Skeletal muscle cell (primary cell): ENCODE measurements at regions not wholly inside any gene's neighbourhood (a gene's known extent, or its start where the extent isn't known, plus 50 kb on each side); places are given as distances from the start of the nearest gene placed in this dataset.
"Not testable (repeated sequence)": the region's sequence is repeated elsewhere in the genome, so short reads cannot be mapped to it uniquely, and the experiment has no call there.

Experiments
- DNase-seq: peaks from one replicate; pipeline ENCODE4 v3.0.0-alpha.2; 2010; ENCODE audit warnings: low read depth
- H3K4me3 ChIP-seq: 2 replicates; pipeline ENCODE4 v1.5.1; 2011; ENCODE audit warnings: low read depth, mild to moderate bottlenecking, control low read depth, low read length, moderate library complexity

DNA sequence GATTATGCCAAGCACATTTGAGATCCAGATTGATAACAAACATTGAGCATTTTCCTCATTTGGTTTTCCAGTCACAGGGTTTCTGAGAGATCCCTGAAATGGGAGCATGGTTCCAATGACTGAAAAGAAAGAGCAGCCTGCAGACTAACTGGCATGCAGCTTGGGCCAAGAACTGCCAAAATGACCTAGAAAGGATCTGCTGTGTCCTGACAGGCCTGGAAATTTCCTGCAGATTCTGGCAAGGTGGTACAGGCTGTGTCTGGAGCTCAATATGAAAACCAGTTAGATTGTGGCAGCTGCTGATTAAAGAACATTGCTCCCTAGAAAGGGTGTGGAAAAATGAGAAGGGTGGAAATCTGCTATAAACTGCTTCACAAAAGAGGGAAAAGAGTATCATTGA is 417.3 kb downstream of the IPO8 start:
- no peak overlapping the region for H3K4me3 ChIP-seq
- no peak for DNase-seq

DNA sequence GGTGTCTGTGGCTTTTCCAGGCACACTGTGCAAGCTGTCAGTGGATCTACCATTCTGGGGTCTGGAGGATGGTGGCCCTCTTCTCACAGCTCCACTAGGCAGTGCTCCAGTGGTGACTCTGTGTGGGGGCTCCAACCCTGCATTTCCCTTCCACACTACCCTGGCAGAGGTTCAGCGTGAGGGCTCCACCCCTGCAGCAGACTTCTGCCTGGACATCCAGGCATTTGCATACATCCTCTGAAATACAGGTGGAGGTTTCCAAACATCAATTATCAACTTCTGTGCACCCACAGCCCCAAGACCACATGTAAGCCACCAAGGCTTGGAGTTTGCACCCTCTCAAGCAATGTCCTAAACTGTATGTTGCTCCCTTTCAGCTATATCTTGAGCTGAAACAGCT is 423.2 kb downstream of the IPO8 start:
- H3K4me3 ChIP-seq = not testable (repeated sequence)

DNA sequence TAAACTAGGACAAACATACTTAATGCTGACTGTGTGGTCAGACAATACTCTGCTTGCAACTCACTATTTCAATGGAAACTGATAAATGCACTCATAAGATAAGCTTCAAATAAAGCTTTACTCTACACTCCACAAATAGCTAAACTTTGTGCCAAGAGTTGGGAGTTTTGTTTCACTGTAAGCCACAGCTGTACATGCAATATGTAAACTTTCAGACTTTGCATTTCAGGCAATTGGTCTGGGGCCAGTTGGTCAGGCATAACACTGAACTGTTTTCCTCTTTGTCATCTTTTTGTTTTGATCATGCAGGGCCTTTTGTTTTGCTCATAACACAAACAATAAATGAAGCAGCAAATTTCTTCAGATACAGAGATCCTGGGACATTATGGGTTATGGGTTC is 426.2 kb downstream of the IPO8 start:
- no peak overlapping the region for H3K4me3 ChIP-seq

More for the DNA sequence above, 423.2 kb downstream of the IPO8 start:
- DNase-seq = not testable (repeated sequence)

GRCh38 chr12:30268041-30268440 is 427.6 kb downstream of the IPO8 start:
- H3K4me3 ChIP-seq = no peak overlapping the region
- DNase-seq = no peak

More for the DNA sequence above, 426.2 kb downstream of the IPO8 start:
- no peak for DNase-seq

- no peak for DNase-seq
- H3K4me3 ChIP-seq = no peak overlapping the region
Measured at GRCh38 chr12:30263434-30263833, 432.2 kb downstream of the IPO8 start.

- no peak overlapping the region for H3K4me3 ChIP-seq
- no peak for DNase-seq
Measured at GRCh38 chr12:30257618-30258017, 438.1 kb downstream of the IPO8 start.

- no peak overlapping the region for H3K4me3 ChIP-seq
- no peak for DNase-seq
Measured at GRCh38 chr12:30251546-30251945, 444.1 kb downstream of the IPO8 start.

DNA sequence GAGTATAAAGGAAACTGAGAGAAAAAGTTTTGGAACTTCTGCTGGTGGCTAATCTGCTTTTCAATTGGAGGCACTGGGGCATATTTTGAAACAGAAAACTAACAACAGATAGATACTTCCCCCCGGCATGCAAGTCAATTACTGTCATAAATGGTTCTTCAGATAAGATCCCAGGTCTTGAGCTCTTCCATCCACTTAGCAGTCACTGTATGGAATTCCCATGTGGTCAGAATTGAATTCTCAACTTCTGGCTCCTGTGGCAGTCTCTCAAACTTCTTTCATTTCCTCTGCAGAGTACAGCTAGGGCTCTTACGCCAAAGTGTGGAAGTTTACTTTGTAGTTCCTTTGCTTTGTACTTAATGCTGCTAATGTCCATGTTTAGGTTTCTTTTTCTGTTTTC is 452.2 kb downstream of the IPO8 start:
- no peak for DNase-seq
- no peak overlapping the region for H3K4me3 ChIP-seq

DNA sequence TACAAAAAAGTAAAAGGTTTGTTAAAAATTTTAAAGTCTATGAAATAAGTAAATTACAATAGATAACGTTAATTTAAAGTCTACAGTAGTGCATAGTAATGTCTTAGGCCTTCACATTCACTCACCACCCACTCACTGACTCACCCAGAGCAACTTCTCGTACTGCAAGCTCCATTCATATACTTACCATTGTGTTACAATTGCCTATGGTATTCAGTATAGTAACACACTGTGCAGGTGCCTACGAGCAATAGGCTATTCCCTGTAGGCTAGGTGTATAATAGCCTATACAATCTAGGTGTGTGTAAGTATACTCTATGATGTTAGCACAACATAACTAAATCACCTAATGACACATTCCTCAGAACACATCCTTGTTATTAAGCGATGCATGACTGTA is 435.3 kb upstream of the TMTC1 start:
- no peak for DNase-seq
- H3K4me3 ChIP-seq = no peak overlapping the region

- no peak overlapping the region for H3K4me3 ChIP-seq
- no peak for DNase-seq
Measured at GRCh38 chr12:30218073-30218472, 434.3 kb upstream of the TMTC1 start.

GRCh38 chr12:30213166-30213565 is 429.4 kb upstream of the TMTC1 start:
- no peak overlapping the region for H3K4me3 ChIP-seq
- DNase-seq = no peak

GRCh38 chr12:30211743-30212142 is 428.0 kb upstream of the TMTC1 start:
- H3K4me3 ChIP-seq = no peak overlapping the region
- no peak for DNase-seq

DNA sequence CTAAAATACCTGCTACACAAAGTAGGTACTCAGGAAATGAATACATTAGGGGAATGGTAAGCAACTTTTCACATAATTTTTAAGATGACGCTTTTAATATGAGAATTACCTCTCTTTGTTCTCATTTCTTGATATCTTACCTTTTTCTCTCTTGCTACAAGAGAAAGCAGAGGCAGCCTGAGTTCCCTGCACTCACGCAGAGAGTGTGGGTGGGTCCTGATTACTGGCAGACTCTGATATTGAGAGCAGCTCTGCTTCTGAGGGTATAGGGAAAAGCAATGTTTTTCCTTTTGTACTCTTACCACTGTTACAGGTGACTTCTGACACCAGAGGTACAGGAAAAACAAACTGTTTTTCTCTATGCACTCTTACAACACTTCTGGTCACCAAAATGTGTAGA is 420.2 kb upstream of the TMTC1 start:
- H3K4me3 ChIP-seq = no peak overlapping the region
- DNase-seq = no peak

DNA sequence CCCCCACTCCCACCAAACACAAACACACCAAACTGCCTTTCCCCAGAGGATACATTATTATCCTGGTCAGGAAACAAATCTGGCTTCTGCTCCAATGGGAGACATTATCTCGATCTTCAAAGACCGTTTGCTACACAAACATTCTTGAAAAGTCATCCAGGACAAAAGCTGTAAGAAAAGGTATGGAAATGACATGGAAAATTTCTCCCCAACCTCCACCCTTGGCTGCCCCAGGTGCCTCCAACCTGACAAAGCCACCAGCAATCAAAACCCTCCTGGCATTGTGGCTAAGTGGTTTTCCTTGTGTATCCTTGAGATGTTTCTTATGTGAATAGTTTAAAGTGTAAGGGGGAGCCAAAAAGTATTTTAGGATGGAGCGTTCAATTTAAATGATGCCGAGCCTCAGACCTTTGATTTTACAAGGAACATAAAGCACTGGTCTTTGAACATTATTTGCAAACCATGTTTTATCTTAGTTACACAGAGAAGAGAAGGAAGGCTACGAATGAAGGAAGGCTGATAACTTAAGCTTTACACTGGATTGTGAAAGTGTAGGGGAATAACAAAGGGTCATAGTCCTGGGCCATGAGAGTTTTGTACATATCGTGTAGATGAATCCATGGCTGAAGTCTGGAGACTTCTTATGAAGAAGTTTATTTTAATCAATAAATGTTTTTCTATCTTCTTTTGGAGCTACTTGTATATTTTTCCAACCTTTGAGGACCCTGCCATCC is 418.9 kb upstream of the TMTC1 start:
- H3K4me3 ChIP-seq = no peak overlapping the region
- DNase-seq = no peak

GRCh38 chr12:30201301-30202160 is 417.8 kb upstream of the TMTC1 start:
- H3K4me3 ChIP-seq = peak overlapping the region; percentile 29
- no peak for DNase-seq

GRCh38 chr12:30200864-30201263 is 417.1 kb upstream of the TMTC1 start:
- no peak for DNase-seq
- peak overlapping the region; percentile 29 for H3K4me3 ChIP-seq

DNA sequence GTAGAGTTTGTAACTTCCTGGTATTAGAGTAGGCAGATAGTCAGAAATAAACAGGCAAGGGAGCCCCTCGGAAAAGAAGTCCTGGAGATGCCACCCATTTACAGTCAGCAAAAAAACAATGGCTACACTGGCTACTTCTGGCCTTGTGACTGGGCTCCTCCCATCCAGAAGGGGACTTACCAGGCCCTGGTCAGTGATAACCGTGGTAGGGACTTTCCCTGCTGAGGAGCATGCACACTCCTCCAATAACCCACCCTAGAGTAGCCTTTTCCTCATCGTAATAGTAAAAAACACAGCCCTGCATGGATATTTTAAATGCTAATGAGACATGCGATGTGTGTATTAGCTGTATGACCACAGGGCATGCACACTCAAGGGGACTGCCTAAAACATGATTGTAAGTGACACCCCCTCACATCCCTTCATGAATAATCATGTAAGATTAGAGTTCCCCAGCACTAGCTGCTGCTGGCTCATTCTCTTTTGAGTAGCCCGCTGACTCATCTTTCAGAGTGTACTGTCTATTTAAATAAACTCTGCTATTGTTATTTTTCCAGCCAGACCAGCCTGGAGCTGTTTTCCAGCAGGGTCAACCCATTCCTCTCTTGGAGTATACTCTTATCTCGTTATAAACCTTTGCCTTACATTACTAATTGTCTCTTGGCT is 413.8 kb upstream of the TMTC1 start:
- DNase-seq = peak; percentile 30
- H3K4me3 ChIP-seq = no peak overlapping the region

DNA sequence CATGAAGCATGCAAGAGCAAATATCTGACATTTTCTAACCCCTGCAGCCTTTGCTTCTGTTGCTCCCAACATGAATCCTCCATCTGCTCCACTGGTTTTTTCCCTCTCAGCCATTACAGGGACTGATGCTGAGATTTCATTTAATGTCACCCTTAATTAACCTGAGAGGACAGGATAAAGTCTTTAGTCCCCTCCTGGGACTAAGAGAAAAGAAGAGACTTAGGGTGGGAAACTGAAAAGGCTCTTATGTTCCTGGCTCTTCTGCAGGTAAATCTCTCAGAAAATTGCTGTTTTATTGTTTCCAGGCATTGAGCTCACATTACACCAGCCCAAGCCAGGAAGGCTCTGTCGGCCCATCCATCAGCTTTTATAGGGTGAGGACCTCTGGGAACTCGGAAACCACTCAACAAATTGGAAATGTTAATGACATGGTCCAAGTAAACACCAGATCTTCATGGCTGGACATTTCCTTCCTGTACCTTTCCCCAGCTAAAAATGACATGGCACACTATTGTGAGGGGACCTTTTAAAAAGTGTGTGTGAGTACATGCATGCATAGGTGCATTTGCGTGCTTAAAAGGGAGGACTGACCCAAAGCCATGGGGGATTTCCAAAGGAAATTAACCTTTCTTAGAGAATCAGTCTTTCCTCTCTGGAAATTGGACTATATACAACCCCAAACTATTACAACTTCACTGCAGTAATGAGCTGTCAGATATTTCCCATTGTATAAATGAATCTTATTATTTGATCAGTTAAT is 408.1 kb upstream of the TMTC1 start:
- DNase-seq = no peak
- no peak overlapping the region for H3K4me3 ChIP-seq

- H3K4me3 ChIP-seq = no peak overlapping the region
- DNase-seq = no peak
Measured at GRCh38 chr12:30188602-30189326, 405.0 kb upstream of the TMTC1 start.
